ENCODE measurements at regions not wholly inside any gene's neighbourhood (a gene's known extent, or its start where the extent isn't known, plus 50 kb on each side); places are given as distances from the start of the nearest gene placed in this dataset.
"Not testable (repeated sequence)": the region's sequence is repeated elsewhere in the genome, so short reads cannot be mapped to it uniquely, and the experiment has no call there.

DNA sequence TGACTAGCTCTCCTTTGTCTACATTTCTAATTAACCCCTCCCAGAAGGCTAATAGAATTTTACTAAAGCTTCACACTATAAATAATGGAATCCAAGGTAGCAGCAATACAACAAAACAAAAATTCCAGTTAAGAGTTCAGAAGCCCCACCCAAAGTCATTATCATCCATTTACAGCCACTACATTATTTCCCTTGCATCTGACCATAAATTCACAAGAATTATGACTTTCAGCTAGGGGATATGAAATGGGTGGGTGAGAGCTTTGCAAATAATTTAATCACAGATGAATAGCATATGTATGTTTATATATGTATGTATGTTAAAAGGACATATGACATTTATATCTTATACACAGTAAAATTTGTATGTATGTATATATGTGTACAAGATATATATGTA, 65.3 kb upstream of the PTGDR start:
- no peak overlapping the region for H3K9ac ChIP-seq (ENCODE audit: low read depth in 1 of 2, low read length in 2 of 2)
- no peak overlapping the region for H3K4me3 ChIP-seq (ENCODE audit: low read length in 2 of 2)
- no peaks in the 10 kb centered on the region for H3K27me3 ChIP-seq (ENCODE audit: control insufficient read depth in 2 of 2, insufficient read depth in 2 of 2, low read length in 2 of 2)
- H3K36me3 ChIP-seq (ENCODE audit: control insufficient read depth in 2 of 2, insufficient read depth in 2 of 2, low read length in 2 of 2): no peaks in the 10 kb centered on the region
- no peaks in the 10 kb centered on the region for H3K4me1 ChIP-seq (ENCODE audit: control insufficient read depth in 2 of 2, insufficient read depth in 2 of 2, low read length in 2 of 2)
- peaks cover 0 to under 1% of the 10 kb centered on the region in 2 donors for H3K9me3 ChIP-seq (ENCODE audit: control insufficient read depth in 2 of 2, low read length in 2 of 2)
- no peak overlapping the region for H3K27ac ChIP-seq (ENCODE audit: low read depth in 2 of 2, low read length in 2 of 2)

DNA sequence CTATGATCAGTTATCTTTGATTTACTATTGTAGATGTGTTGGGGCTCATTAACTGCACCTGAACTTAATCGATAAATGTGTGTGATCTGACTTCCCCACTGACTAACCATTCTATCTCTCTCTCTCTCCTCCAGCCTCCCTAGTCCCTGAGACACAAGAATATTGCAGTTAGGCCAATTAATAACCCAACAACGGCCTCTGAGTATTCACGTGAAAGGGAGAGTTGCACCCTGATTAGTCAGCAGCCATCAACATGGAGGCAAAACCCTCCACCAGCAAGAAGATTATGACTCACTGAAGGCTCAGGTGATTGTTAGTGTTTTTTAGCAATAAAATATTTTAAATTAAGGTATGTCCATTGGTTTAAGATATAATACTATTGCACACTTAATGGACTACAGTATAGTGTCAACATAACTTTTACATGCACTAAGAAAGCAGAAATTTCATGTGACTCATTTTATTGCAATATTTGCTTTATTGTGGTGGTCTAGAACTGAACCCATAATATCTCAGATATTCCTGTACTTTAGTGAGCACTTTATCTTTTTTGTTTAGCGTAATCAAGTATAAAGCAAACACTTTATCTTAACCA, 77.1 kb upstream of the PTGDR start:
- Histone ChIP-seq H3K9ac (ENCODE audit: low read depth in 1 of 2, low read length in 2 of 2) (no peak overlapping the region), H3K36me3 (ENCODE audit: control insufficient read depth in 2 of 2, insufficient read depth in 2 of 2, low read length in 2 of 2) (no peaks in the 10 kb centered on the region), H3K27me3 (ENCODE audit: control insufficient read depth in 2 of 2, insufficient read depth in 2 of 2, low read length in 2 of 2) (no peaks in the 10 kb centered on the region)

GRCh38 chr14:52189325-52189724, 78.2 kb upstream of the PTGDR start:
- H3K9ac ChIP-seq (ENCODE audit: low read depth in 1 of 2, low read length in 2 of 2): no peak overlapping the region
- no peaks in the 10 kb centered on the region for H3K36me3 ChIP-seq (ENCODE audit: control insufficient read depth in 2 of 2, insufficient read depth in 2 of 2, low read length in 2 of 2)
- no peaks in the 10 kb centered on the region for H3K4me1 ChIP-seq (ENCODE audit: control insufficient read depth in 2 of 2, insufficient read depth in 2 of 2, low read length in 2 of 2)
- H3K27me3 ChIP-seq (ENCODE audit: control insufficient read depth in 2 of 2, insufficient read depth in 2 of 2, low read length in 2 of 2): no peaks in the 10 kb centered on the region
- no peaks in the 10 kb centered on the region for H3K9me3 ChIP-seq (ENCODE audit: control insufficient read depth in 2 of 2, low read length in 2 of 2)
- H3K27ac ChIP-seq (ENCODE audit: low read depth in 2 of 2, low read length in 2 of 2): no peak overlapping the region
- no peak overlapping the region for H3K4me3 ChIP-seq (ENCODE audit: low read length in 2 of 2)

More for the DNA sequence above, 77.1 kb upstream of the PTGDR start:
- Histone ChIP-seq H3K27ac (ENCODE audit: low read depth in 2 of 2, low read length in 2 of 2) (no peak overlapping the region), H3K4me1 (ENCODE audit: control insufficient read depth in 2 of 2, insufficient read depth in 2 of 2, low read length in 2 of 2) (no peaks in the 10 kb centered on the region), H3K9me3 (ENCODE audit: control insufficient read depth in 2 of 2, low read length in 2 of 2) (no peaks in the 10 kb centered on the region), H3K4me3 (ENCODE audit: low read length in 2 of 2) (no peak overlapping the region)

GRCh38 chr14:52188381-52188780, 79.1 kb upstream of the PTGDR start:
- Histone ChIP-seq H3K4me1 (ENCODE audit: control insufficient read depth in 2 of 2, insufficient read depth in 2 of 2, low read length in 2 of 2) (no peaks in the 10 kb centered on the region), H3K4me3 (ENCODE audit: low read length in 2 of 2) (no peak overlapping the region), H3K27ac (ENCODE audit: low read depth in 2 of 2, low read length in 2 of 2) (no peak overlapping the region), H3K9ac (ENCODE audit: low read depth in 1 of 2, low read length in 2 of 2) (no peak overlapping the region), H3K27me3 (ENCODE audit: control insufficient read depth in 2 of 2, insufficient read depth in 2 of 2, low read length in 2 of 2) (no peaks in the 10 kb centered on the region), H3K36me3 (ENCODE audit: control insufficient read depth in 2 of 2, insufficient read depth in 2 of 2, low read length in 2 of 2) (no peaks in the 10 kb centered on the region), H3K9me3 (ENCODE audit: control insufficient read depth in 2 of 2, low read length in 2 of 2) (no peaks in the 10 kb centered on the region)

GRCh38 chr14:52185178-52185577, 82.3 kb upstream of the PTGDR start:
- no peak overlapping the region for H3K4me3 ChIP-seq (ENCODE audit: low read length in 2 of 2)
- H3K27ac ChIP-seq (ENCODE audit: low read depth in 2 of 2, low read length in 2 of 2): no peak overlapping the region
- H3K36me3 ChIP-seq (ENCODE audit: control insufficient read depth in 2 of 2, insufficient read depth in 2 of 2, low read length in 2 of 2): no peaks in the 10 kb centered on the region
- no peaks in the 10 kb centered on the region for H3K9me3 ChIP-seq (ENCODE audit: control insufficient read depth in 2 of 2, low read length in 2 of 2)
- no peaks in the 10 kb centered on the region for H3K27me3 ChIP-seq (ENCODE audit: control insufficient read depth in 2 of 2, insufficient read depth in 2 of 2, low read length in 2 of 2)
- no peaks in the 10 kb centered on the region for H3K4me1 ChIP-seq (ENCODE audit: control insufficient read depth in 2 of 2, insufficient read depth in 2 of 2, low read length in 2 of 2)
- H3K9ac ChIP-seq (ENCODE audit: low read depth in 1 of 2, low read length in 2 of 2): no peak overlapping the region

- H3K4me1 ChIP-seq (ENCODE audit: control insufficient read depth in 2 of 2, insufficient read depth in 2 of 2, low read length in 2 of 2): no peaks in the 10 kb centered on the region
- no peaks in the 10 kb centered on the region for H3K9me3 ChIP-seq (ENCODE audit: control insufficient read depth in 2 of 2, low read length in 2 of 2)
- no peaks in the 10 kb centered on the region for H3K36me3 ChIP-seq (ENCODE audit: control insufficient read depth in 2 of 2, insufficient read depth in 2 of 2, low read length in 2 of 2)
- H3K27me3 ChIP-seq (ENCODE audit: control insufficient read depth in 2 of 2, insufficient read depth in 2 of 2, low read length in 2 of 2): no peaks in the 10 kb centered on the region
- no peak overlapping the region for H3K9ac ChIP-seq (ENCODE audit: low read depth in 1 of 2, low read length in 2 of 2)
- H3K4me3 ChIP-seq (ENCODE audit: low read length in 2 of 2): no peak overlapping the region
- no peak overlapping the region for H3K27ac ChIP-seq (ENCODE audit: low read depth in 2 of 2, low read length in 2 of 2)
Measured at GRCh38 chr14:52182853-52183252, 84.6 kb upstream of the PTGDR start.

- H3K9ac ChIP-seq (ENCODE audit: low read depth in 1 of 2, low read length in 2 of 2): no peak overlapping the region
- no peaks in the 10 kb centered on the region for H3K36me3 ChIP-seq (ENCODE audit: control insufficient read depth in 2 of 2, insufficient read depth in 2 of 2, low read length in 2 of 2)
- no peaks in the 10 kb centered on the region for H3K27me3 ChIP-seq (ENCODE audit: control insufficient read depth in 2 of 2, insufficient read depth in 2 of 2, low read length in 2 of 2)
- H3K9me3 ChIP-seq (ENCODE audit: control insufficient read depth in 2 of 2, low read length in 2 of 2): peaks cover 0 to 3% of the 10 kb centered on the region in 2 donors
- H3K4me3 ChIP-seq (ENCODE audit: low read length in 2 of 2): no peak overlapping the region
- no peaks in the 10 kb centered on the region for H3K4me1 ChIP-seq (ENCODE audit: control insufficient read depth in 2 of 2, insufficient read depth in 2 of 2, low read length in 2 of 2)
- no peak overlapping the region for H3K27ac ChIP-seq (ENCODE audit: low read depth in 2 of 2, low read length in 2 of 2)
Measured at GRCh38 chr14:52179141-52179790, 88.2 kb upstream of the PTGDR start.

GRCh38 chr14:52175982-52176502, 91.5 kb upstream of the PTGDR start:
- no peaks in the 10 kb centered on the region for H3K4me1 ChIP-seq (ENCODE audit: control insufficient read depth in 2 of 2, insufficient read depth in 2 of 2, low read length in 2 of 2)
- H3K27me3 ChIP-seq (ENCODE audit: control insufficient read depth in 2 of 2, insufficient read depth in 2 of 2, low read length in 2 of 2): no peaks in the 10 kb centered on the region
- H3K27ac ChIP-seq (ENCODE audit: low read depth in 2 of 2, low read length in 2 of 2): no peak overlapping the region
- H3K36me3 ChIP-seq (ENCODE audit: control insufficient read depth in 2 of 2, insufficient read depth in 2 of 2, low read length in 2 of 2): no peaks in the 10 kb centered on the region
- no peak overlapping the region for H3K4me3 ChIP-seq (ENCODE audit: low read length in 2 of 2)
- peaks cover 8 to 17% of the 10 kb centered on the region in 2 donors for H3K9me3 ChIP-seq (ENCODE audit: control insufficient read depth in 2 of 2, low read length in 2 of 2)
- no peak overlapping the region for H3K9ac ChIP-seq (ENCODE audit: low read depth in 1 of 2, low read length in 2 of 2)

DNA sequence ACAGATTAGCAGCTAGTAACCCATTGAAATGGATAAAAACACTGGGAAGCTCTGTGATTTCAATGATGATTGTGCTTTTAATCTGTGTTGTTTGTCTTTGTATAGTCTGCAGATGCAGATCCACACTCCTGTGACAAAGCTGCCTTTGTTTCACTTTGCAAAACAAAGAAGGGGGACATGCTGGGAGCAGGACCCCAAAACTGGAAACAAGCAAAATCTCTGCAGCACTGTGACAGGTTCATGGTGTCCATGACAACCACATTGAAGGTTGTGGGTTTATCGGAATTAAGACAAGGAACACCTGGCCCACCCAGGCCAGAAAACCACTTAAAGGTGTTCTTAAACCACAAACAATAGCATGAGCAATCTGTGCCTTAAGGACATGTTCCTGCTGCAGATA, 95.6 kb upstream of the PTGDR start:
- H3K27ac ChIP-seq (ENCODE audit: low read depth in 2 of 2, low read length in 2 of 2); H3K9ac ChIP-seq (ENCODE audit: low read depth in 1 of 2, low read length in 2 of 2); H3K36me3 ChIP-seq (ENCODE audit: control insufficient read depth in 2 of 2, insufficient read depth in 2 of 2, low read length in 2 of 2); H3K4me1 ChIP-seq (ENCODE audit: control insufficient read depth in 2 of 2, insufficient read depth in 2 of 2, low read length in 2 of 2); H3K4me3 ChIP-seq (ENCODE audit: low read length in 2 of 2); H3K27me3 ChIP-seq (ENCODE audit: control insufficient read depth in 2 of 2, insufficient read depth in 2 of 2, low read length in 2 of 2): not testable (repeated sequence)
- peaks cover 8 to 19% of the 10 kb centered on the region in 2 donors for H3K9me3 ChIP-seq (ENCODE audit: control insufficient read depth in 2 of 2, low read length in 2 of 2)

GRCh38 chr14:52166822-52167221, 98.0 kb upstream of the NID2 start:
- Histone ChIP-seq H3K4me1 (ENCODE audit: control insufficient read depth in 2 of 2, insufficient read depth in 2 of 2, low read length in 2 of 2) (no peaks in the 10 kb centered on the region), H3K4me3 (ENCODE audit: low read length in 2 of 2) (no peak overlapping the region), H3K9ac (ENCODE audit: low read depth in 1 of 2, low read length in 2 of 2) (no peak overlapping the region), H3K27ac (ENCODE audit: low read depth in 2 of 2, low read length in 2 of 2) (no peak overlapping the region), H3K27me3 (ENCODE audit: control insufficient read depth in 2 of 2, insufficient read depth in 2 of 2, low read length in 2 of 2) (no peaks in the 10 kb centered on the region), H3K36me3 (ENCODE audit: control insufficient read depth in 2 of 2, insufficient read depth in 2 of 2, low read length in 2 of 2) (no peaks in the 10 kb centered on the region), H3K9me3 (ENCODE audit: control insufficient read depth in 2 of 2, low read length in 2 of 2) (peaks cover 0 to 5% of the 10 kb centered on the region in 2 donors)
